ENCODE measurements at regions not wholly inside any gene's neighbourhood (a gene's known extent, or its start where the extent isn't known, plus 50 kb on each side); places are given as distances from the start of the nearest gene placed in this dataset.

DNA sequence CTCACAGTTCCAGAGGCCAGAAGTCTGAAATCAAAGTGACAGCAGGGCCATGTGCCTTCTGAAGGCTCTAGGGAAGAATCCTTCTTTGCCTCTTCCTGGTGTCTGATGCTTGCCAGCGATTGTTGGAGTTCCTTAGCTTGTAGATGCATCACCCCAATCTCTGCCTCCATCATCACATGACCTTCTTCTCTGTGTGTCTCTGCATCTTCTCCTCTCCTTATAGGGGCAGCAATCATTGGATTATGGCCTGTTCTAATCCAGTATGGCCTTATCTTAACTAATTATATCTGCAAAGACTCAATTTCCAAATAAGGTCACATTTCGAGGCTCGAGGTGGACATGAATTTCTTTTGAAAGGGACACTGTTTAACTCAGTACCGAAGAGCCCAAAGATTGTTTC is 71.7 kb upstream of the RAI2 start:
- no peak overlapping the region for H3K56ac ChIP-seq (ENCODE audit: insufficient read length, low read depth, low read length)
- no peak overlapping the region for H4K91ac ChIP-seq (ENCODE audit: insufficient read length, low read depth, low read length)
- H3K14ac ChIP-seq (ENCODE audit: insufficient read depth, low read length) = no peak overlapping the region
- Mint-ChIP-seq H3K36me3 (ENCODE audit: insufficient read depth in 1 of 3, low read depth in 3 of 3) (peaks cover 0 to 2% (median 0%) of the 10 kb centered on the region in 3 experiments; a peak in 1 of 7 replicates), H3K9me3 (peaks cover 59 to 76% of the 10 kb centered on the region in 2 experiments), H3K4me1 (peaks cover 4 to 6% of the 10 kb centered on the region in 2 experiments), H3K4me3 (no peak overlapping the region), H3K27me3 (ENCODE audit: low read depth) (no peaks in the 10 kb centered on the region; the same call in 1 of the 2 replicates), H3K27ac (no peak overlapping the region)
- no peaks in the 10 kb centered on the region for H3K79me1 ChIP-seq (ENCODE audit: insufficient read depth, low read depth, low read length, poor library complexity, severe bottlenecking)
- H2BK20ac ChIP-seq (ENCODE audit: low read depth, low read length, poor library complexity, severe bottlenecking) = no peak overlapping the region
- H2BK120ac ChIP-seq (ENCODE audit: low read depth, low read length, poor library complexity, severe bottlenecking) = no peak overlapping the region
- no peaks in the 10 kb centered on the region for H3K23me2 ChIP-seq (ENCODE audit: insufficient read length, low read depth, low read length, poor library complexity, severe bottlenecking)
- H2AFZ ChIP-seq (ENCODE audit: low read length) = no peak overlapping the region
- H3K9me3 ChIP-seq (ENCODE audit: control insufficient read depth, low read depth, low read length) = peaks cover 38% of the 10 kb centered on the region
- H2BK5ac ChIP-seq (ENCODE audit: insufficient read length, low read length) = no peak overlapping the region
- no peaks in the 10 kb centered on the region for H3K4me1 ChIP-seq (ENCODE audit: insufficient read depth, low read length)
- H3T11ph ChIP-seq (ENCODE audit: low read length) = no peak overlapping the region
- no peak overlapping the region for H3K4me2 ChIP-seq (ENCODE audit: insufficient read depth, insufficient read length, low read length)
- H3K18ac ChIP-seq (ENCODE audit: insufficient read length, low read depth, low read length) = no peak overlapping the region
- no peak overlapping the region for H3K23ac ChIP-seq (ENCODE audit: insufficient read length, low read depth, low read length)
- no peaks in the 10 kb centered on the region for H3K27me3 ChIP-seq (ENCODE audit: insufficient read depth, low read length)
- no peak for DNase-seq
- no peaks in the 10 kb centered on the region for H3K79me2 ChIP-seq (ENCODE audit: insufficient read depth, low read length)
- no peaks in the 10 kb centered on the region for H4K20me1 ChIP-seq (ENCODE audit: control insufficient read depth, insufficient read depth, insufficient read length)
- H2BK12ac ChIP-seq (ENCODE audit: insufficient read length, low read depth, low read length) = no peak overlapping the region
- H2BK15ac ChIP-seq (ENCODE audit: low read depth, low read length) = no peak overlapping the region
- H3K27ac ChIP-seq (ENCODE audit: insufficient read length, low read depth, low read length) = no peak overlapping the region
- no peak overlapping the region for H2AK5ac ChIP-seq (ENCODE audit: insufficient read length, low read length)
- no CpG with 5 or more reads among the region's 4 CpGs for WGBS (ENCODE audit: extremely low coverage, insufficient read length, low lambda C conversion rate)
- no peak overlapping the region for H4K8ac ChIP-seq (replicated peaks; ENCODE audit: insufficient read length, low read depth, low read length)
- TF ChIP-seq, protein P1, sequence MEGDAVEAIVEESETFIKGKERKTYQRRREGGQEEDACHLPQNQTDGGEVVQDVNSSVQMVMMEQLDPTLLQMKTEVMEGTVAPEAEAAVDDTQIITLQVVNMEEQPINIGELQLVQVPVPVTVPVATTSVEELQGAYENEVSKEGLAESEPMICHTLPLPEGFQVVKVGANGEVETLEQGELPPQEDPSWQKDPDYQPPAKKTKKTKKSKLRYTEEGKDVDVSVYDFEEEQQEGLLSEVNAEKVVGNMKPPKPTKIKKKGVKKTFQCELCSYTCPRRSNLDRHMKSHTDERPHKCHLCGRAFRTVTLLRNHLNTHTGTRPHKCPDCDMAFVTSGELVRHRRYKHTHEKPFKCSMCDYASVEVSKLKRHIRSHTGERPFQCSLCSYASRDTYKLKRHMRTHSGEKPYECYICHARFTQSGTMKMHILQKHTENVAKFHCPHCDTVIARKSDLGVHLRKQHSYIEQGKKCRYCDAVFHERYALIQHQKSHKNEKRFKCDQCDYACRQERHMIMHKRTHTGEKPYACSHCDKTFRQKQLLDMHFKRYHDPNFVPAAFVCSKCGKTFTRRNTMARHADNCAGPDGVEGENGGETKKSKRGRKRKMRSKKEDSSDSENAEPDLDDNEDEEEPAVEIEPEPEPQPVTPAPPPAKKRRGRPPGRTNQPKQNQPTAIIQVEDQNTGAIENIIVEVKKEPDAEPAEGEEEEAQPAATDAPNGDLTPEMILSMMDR (conservative IDR thresholded peaks at IDR 0.05) = no peak
- H3K4ac ChIP-seq (ENCODE audit: low read depth, low read length) = no peak overlapping the region
- no peak overlapping the region for H4K5ac ChIP-seq (ENCODE audit: insufficient read length, low read depth, low read length)
- no peak overlapping the region for H3K9ac ChIP-seq (ENCODE audit: extremely low read depth, insufficient read length, low read length)
